DND-41 (cell line): ENCODE measurements at regions not wholly inside any gene's neighbourhood (a gene's known extent, or its start where the extent isn't known, plus 50 kb on each side); places are given as distances from the start of the nearest gene placed in this dataset.

Experiments
- ATAC-seq: fragments of 200-7000 bp; cut with Tn5 transposase; 3 replicates; pipeline ENCODE4 v1.9.1; 2021; ENCODE audit warnings: low read depth; ENCODE audit not compliant: insufficient read depth
- DNase-seq: peaks from one replicate; pipeline ENCODE4 v3.0.0-alpha.2; 2020
- H2AFZ ChIP-seq: 2 replicates; pipeline ENCODE4 v1.6.0; 2012; ENCODE audit warnings: low read depth, low read length
- H3K27ac ChIP-seq: 2 replicates; pipeline ENCODE4 v1.5.1; 2012; ENCODE audit warnings: low read length, inconsistent platforms
- H3K27me3 ChIP-seq: fragments of 200-600 bp; sonication (generic); 2 replicates; pipeline ENCODE4 v1.6.0; 2012; ENCODE audit warnings: low read length, mild to moderate bottlenecking, inconsistent platforms; ENCODE audit not compliant: insufficient read depth, poor library complexity
- H3K36me3 ChIP-seq: 2 replicates; pipeline ENCODE4 v1.5.1; 2012; ENCODE audit warnings: low read length, inconsistent platforms; ENCODE audit not compliant: insufficient read depth
- H3K4me1 ChIP-seq: 2 replicates; pipeline ENCODE4 v1.5.1; 2012; ENCODE audit warnings: mild to moderate bottlenecking, low read length; ENCODE audit not compliant: insufficient read depth
- H3K4me2 ChIP-seq: 2 replicates; pipeline ENCODE4 v1.6.0; 2012; ENCODE audit warnings: mild to moderate bottlenecking, moderate library complexity, low read length, inconsistent platforms; ENCODE audit not compliant: insufficient read depth
- H3K4me3 ChIP-seq, 2 experiments: fragments of 200-600 bp in 1 of 2; shearing (Covaris generic) in 1 of 2; 2 replicates each; pipeline ENCODE4 v1.5.1; 2012 to 2016; ENCODE audit warnings: inconsistent platforms in 2 of 2, low read length in 2 of 2, mild to moderate bottlenecking in 2 of 2, low read depth in 1 of 2, moderate library complexity in 1 of 2
- H3K79me2 ChIP-seq: 2 replicates; pipeline ENCODE4 v1.6.0; 2012; ENCODE audit warnings: low read length, inconsistent platforms; ENCODE audit not compliant: insufficient read depth
- H3K9ac ChIP-seq: 2 replicates; pipeline ENCODE4 v1.6.0; 2012; ENCODE audit warnings: low read depth, mild to moderate bottlenecking, inconsistent platforms, low read length, moderate library complexity
- H3K9me3 ChIP-seq: 2 replicates; pipeline ENCODE4 v1.5.1; 2012; ENCODE audit warnings: low read length, moderate library complexity, mild to moderate bottlenecking, inconsistent platforms; ENCODE audit not compliant: insufficient read depth, severe bottlenecking
- H4K20me1 ChIP-seq: 2 replicates; pipeline ENCODE4 v1.6.0; 2012; ENCODE audit warnings: low read length; ENCODE audit not compliant: insufficient read depth
- EZH2 ChIP-seq: IDR thresholded peaks from 3 replicates; pipeline ENCODE4 v1.6.1; 2012; ENCODE audit warnings: borderline replicate concordance, low read depth, mild to moderate bottlenecking, moderate library complexity, low read length, inconsistent platforms; ENCODE audit not compliant: severe bottlenecking
- TF ChIP-seq, protein P1 (sequence below): IDR thresholded peaks from 2 replicates; pipeline ENCODE4 v1.5.1; 2012; ENCODE audit warnings: borderline replicate concordance, low read length, moderate library complexity, mild to moderate bottlenecking; ENCODE audit not compliant: poor library complexity, severe bottlenecking; ENCODE audit errors: extremely low read depth

DNA sequence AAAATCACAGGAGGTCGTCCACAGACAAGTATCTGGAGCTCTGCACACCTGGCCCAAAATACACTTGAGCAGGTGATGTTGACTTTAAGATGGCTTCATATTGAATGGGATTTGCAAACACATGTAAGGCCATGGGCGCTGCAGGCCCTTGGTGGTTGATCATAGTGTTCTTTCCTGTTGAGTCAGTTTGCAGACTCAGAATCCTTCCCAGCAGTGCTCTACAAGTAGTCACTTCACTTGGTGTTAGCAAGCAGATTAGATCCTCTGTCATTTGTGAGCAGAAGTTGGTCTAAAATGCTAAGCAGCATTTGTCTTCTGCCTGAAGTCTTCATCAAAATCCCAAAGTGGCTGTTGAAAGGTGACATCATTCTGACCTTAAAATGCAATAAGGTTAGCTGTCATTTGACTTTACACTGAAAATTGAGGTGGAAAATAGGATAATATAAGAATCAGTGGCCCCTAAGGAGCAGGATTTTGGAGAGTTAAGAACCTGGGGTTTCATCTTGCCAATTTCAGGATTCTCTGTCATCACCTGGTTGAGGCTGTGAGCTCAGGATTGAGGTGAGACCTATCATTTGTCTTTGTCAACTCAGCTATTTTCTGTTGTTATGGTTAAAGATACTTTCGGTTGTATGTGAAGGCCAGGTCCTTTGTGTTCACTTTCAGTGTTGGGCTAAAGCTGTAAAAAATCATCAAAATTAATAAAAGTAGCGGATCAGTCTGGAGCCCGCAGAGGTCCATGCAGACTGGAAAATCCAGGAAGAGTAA lies 114.5 kb downstream of the LRRC70 start:
- Histone ChIP-seq H3K9ac (no peak overlapping the region), H2AFZ (no peak overlapping the region), H4K20me1 (no peaks in the 10 kb centered on the region), H3K27me3 (no peaks in the 10 kb centered on the region), H3K9me3 (no peaks in the 10 kb centered on the region), H3K4me1 (peaks cover 3% of the 10 kb centered on the region; the same call in 1 of the 2 replicates), H3K4me2 (no peak overlapping the region), H3K27ac (no peak overlapping the region), H3K4me3 (no peak overlapping the region), H3K79me2 (no peaks in the 10 kb centered on the region), H3K36me3 (no peaks in the 10 kb centered on the region)
- TF ChIP-seq, protein P1, sequence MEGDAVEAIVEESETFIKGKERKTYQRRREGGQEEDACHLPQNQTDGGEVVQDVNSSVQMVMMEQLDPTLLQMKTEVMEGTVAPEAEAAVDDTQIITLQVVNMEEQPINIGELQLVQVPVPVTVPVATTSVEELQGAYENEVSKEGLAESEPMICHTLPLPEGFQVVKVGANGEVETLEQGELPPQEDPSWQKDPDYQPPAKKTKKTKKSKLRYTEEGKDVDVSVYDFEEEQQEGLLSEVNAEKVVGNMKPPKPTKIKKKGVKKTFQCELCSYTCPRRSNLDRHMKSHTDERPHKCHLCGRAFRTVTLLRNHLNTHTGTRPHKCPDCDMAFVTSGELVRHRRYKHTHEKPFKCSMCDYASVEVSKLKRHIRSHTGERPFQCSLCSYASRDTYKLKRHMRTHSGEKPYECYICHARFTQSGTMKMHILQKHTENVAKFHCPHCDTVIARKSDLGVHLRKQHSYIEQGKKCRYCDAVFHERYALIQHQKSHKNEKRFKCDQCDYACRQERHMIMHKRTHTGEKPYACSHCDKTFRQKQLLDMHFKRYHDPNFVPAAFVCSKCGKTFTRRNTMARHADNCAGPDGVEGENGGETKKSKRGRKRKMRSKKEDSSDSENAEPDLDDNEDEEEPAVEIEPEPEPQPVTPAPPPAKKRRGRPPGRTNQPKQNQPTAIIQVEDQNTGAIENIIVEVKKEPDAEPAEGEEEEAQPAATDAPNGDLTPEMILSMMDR: no peak
- no peak for TF ChIP-seq EZH2
- ATAC-seq: no peak
- DNase-seq: no peak

DNA sequence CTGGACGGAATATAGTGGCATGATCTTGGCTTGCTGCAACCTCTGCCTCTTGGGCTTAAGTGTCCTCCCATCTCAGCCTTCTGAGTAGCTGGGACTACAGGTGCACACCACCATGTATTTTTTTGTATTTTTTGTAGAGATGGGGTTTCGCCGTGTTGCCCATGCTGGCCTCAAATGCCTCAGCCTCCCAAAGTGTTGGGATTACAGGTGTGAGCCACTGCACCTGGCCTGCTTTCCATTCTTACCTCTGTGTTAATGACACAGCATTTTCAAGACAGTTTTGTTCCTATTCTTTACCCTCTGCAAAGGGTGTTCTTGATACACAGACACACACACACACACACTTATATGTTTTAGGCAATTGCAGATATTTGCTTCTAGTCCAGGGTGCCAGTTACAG lies 113.3 kb downstream of the LRRC70 start:
- TF ChIP-seq, protein P1: no peak
- TF ChIP-seq EZH2: no peak
- H3K9ac ChIP-seq: no peak overlapping the region

DNA sequence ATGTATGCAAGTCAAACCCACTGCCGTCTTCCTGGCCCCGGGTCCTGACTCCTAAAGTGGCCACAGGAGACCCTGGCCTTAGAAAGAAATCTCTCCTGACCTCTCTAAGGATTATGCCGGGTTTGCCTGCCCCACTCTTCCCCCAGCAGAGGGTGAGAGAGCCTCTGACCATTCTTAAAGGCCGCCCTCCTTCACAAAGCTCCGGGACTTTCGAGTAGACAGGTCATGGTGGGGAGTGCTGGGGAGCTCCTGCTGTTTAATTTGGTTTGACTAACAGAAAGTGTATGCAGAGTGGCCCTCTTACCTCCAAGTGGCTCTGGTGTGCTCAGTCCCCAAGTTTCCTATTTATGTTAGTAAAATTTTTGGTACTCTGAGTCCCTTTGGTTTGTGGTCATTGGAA lies 111.8 kb downstream of the LRRC70 start:
- no peak for DNase-seq
- no peak for ATAC-seq
- Histone ChIP-seq H3K9me3 (peaks cover 4% of the 10 kb centered on the region), H4K20me1 (no peaks in the 10 kb centered on the region), H3K27ac (no peak overlapping the region), H3K27me3 (no peaks in the 10 kb centered on the region), H3K79me2 (no peaks in the 10 kb centered on the region), H3K4me2 (no peak overlapping the region), H3K36me3 (no peaks in the 10 kb centered on the region), H2AFZ (no peak overlapping the region), H3K4me1 (peaks cover 3% of the 10 kb centered on the region; the same call in 1 of the 2 replicates), H3K4me3 (no peak overlapping the region), H3K9ac (no peak overlapping the region)
- TF ChIP-seq, protein P1: no peak
- TF ChIP-seq EZH2: no peak

More for the DNA sequence above, 113.3 kb downstream of the LRRC70 start:
- H3K27me3 ChIP-seq: no peaks in the 10 kb centered on the region
- no peak overlapping the region for H2AFZ ChIP-seq
- no peaks in the 10 kb centered on the region for H4K20me1 ChIP-seq
- H3K79me2 ChIP-seq: no peaks in the 10 kb centered on the region
- H3K36me3 ChIP-seq: no peaks in the 10 kb centered on the region
- ATAC-seq: no peak
- no peak overlapping the region for H3K27ac ChIP-seq
- no peak for DNase-seq
- H3K9me3 ChIP-seq: no peaks in the 10 kb centered on the region
- no peak overlapping the region for H3K4me2 ChIP-seq
- no peak overlapping the region for H3K4me3 ChIP-seq
- peaks cover 3% of the 10 kb centered on the region; the same call in 1 of the 2 replicates for H3K4me1 ChIP-seq
